A673 (cell line): ENCODE measurements at regions not wholly inside any gene's neighbourhood (a gene's known extent, or its start where the extent isn't known, plus 50 kb on each side); places are given as distances from the start of the nearest gene placed in this dataset.

Experiments
- CTCF ChIP-seq: fragments of 300-800, 200-600 bp; sonication (generic); conservative IDR thresholded peaks from 2 replicates; pipeline ENCODE4 v1.5.1; 2017; ENCODE audit warnings: low read depth, mild to moderate bottlenecking, antibody characterized with exemption, low read length, moderate library complexity, mixed read lengths
- EZH2 ChIP-seq: fragments of 200-600 bp; sonication (generic); IDR thresholded peaks from 2 replicates; pipeline ENCODE4 v1.6.1; 2017; ENCODE audit warnings: borderline replicate concordance, low read depth, mild to moderate bottlenecking, mixed read lengths, antibody characterized with exemption, low read length; ENCODE audit not compliant: poor library complexity, severe bottlenecking

DNA sequence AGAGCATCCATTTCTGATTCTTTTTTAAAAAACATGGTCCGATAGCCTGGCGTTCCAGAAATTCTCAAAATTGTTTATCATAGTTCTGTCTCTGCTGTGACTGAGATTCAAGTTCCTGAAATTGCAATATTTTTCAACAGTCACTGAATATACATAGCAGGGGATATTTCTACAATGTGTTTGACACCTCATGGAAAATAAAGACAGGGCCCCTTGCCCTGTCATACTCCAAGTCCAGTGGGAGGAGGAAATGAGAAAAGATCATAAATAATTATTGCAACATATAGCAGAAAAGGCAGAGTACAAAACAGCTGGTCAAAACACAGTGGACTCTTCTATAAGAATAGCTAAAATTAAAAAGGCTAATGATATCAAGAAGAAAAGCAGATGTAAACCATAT lies 234.8 kb upstream of the SPTLC3 start:
- TF ChIP-seq CTCF (no peak), EZH2 (no peak)
